HG02642 (cell line): ENCODE measurements at regions not wholly inside any gene's neighbourhood (a gene's known extent, or its start where the extent isn't known, plus 50 kb on each side); places are given as distances from the start of the nearest gene placed in this dataset.
"Not testable (repeated sequence)": the region's sequence is repeated elsewhere in the genome, so short reads cannot be mapped to it uniquely, and the experiment has no call there.

Experiments used
- ATAC-seq: cut with Tn5 transposase; IDR thresholded peaks from one replicate; pipeline ENCODE4 v1.9.1; 2021; ENCODE audit warnings: mild to moderate bottlenecking; ENCODE audit not compliant: unreplicated experiment, poor library complexity

- not testable (repeated sequence) for ATAC-seq
Observed at GRCh38 chr3:35482566-35482965, 156.8 kb upstream of the ARPP21 start.

- no peak for ATAC-seq
Observed at GRCh38 chr3:35483131-35483530, 156.2 kb upstream of the ARPP21 start.

- ATAC-seq, result no peak
Observed at GRCh38 chr3:35484929-35485530, 154.3 kb upstream of the ARPP21 start.

GRCh38 chr3:35486295-35486694, 153.0 kb upstream of the ARPP21 start:
- ATAC-seq, result no peak

- no peak for ATAC-seq
Observed at GRCh38 chr3:35487376-35487775, 151.9 kb upstream of the ARPP21 start.

GRCh38 chr3:35488526-35488925, 150.8 kb upstream of the ARPP21 start:
- no peak for ATAC-seq

- ATAC-seq, result no peak
Observed at GRCh38 chr3:35492841-35493240, 146.5 kb upstream of the ARPP21 start.

- no peak for ATAC-seq
Observed at GRCh38 chr3:35498506-35499210, 140.7 kb upstream of the ARPP21 start.

- ATAC-seq, result no peak
Observed at GRCh38 chr3:35500641-35501350, 138.5 kb upstream of the ARPP21 start.

GRCh38 chr3:35502699-35503098, 136.6 kb upstream of the ARPP21 start:
- ATAC-seq, result no peak

GRCh38 chr3:35505181-35505580, 134.1 kb upstream of the ARPP21 start:
- no peak for ATAC-seq

GRCh38 chr3:35505772-35506171, 133.6 kb upstream of the ARPP21 start:
- no peak for ATAC-seq

- ATAC-seq, result no peak
Observed at GRCh38 chr3:35519936-35520335, 119.4 kb upstream of the ARPP21 start.

GRCh38 chr3:35521196-35521595, 118.1 kb upstream of the ARPP21 start:
- ATAC-seq, result no peak

- no peak for ATAC-seq
Observed at GRCh38 chr3:35522450-35522849, 116.9 kb upstream of the ARPP21 start.

- no peak for ATAC-seq
Observed at GRCh38 chr3:35523074-35523473, 116.3 kb upstream of the ARPP21 start.

- no peak for ATAC-seq
Observed at GRCh38 chr3:35523838-35524237, 115.5 kb upstream of the ARPP21 start.

GRCh38 chr3:35524856-35525255, 114.5 kb upstream of the ARPP21 start:
- ATAC-seq, result no peak

- no peak for ATAC-seq
Observed at GRCh38 chr3:35528728-35529127, 110.6 kb upstream of the ARPP21 start.

GRCh38 chr3:35529337-35529736, 110.0 kb upstream of the ARPP21 start:
- no peak for ATAC-seq

- ATAC-seq, result no peak
Observed at GRCh38 chr3:35537265-35537664, 102.1 kb upstream of the ARPP21 start.

GRCh38 chr3:35544976-35545375, 94.3 kb upstream of the ARPP21 start:
- ATAC-seq, result no peak
